Fibroblast of skin of right biceps (primary cell): ENCODE measurements at regions not wholly inside any gene's neighbourhood (a gene's known extent, or its start where the extent isn't known, plus 50 kb on each side); places are given as distances from the start of the nearest gene placed in this dataset.
"Not testable (repeated sequence)": the region's sequence is repeated elsewhere in the genome, so short reads cannot be mapped to it uniquely, and the experiment has no call there.

Experiments used
- DNase-seq: peaks from one replicate; pipeline ENCODE4 v3.0.0-alpha.2; 2013

DNA sequence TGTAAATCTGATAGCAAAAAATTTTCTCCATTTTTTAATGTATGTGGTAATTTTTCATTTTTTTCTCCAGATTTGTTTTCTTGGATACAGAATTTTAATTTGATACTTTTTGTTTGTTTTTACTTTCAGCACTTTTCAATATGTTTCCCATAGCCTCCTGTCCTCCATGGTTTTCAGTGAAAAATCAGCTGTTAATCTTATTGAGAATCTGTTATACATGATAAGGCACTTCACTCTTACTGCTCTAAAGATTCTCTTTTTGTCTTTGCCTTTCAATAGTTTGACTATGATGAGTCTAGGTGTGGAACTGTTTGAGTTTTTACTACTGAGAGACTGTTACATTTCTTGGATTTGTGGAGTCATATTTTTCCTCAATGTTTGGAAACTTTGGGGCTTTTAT, 455.7 kb upstream of the NUDT12 start:
- no peak for DNase-seq

DNA sequence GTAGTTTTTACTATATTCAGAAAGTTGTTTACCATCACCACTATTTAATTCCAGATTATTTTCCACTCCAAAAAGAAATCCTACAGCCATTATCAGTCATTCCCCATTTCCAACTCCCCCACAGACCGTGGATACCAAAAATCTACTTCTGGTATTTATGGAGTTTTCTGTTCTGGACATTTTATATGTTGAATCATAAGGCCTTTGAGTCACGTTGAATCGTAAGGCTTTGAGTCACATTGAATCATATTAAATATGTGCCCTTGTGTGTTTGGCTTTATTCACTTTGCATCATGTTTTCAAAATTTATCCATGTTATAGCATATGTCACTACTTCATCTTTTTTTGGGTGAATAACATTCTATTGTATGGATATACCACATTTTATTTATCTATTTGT, 454.1 kb upstream of the NUDT12 start:
- peak; percentile 75 for DNase-seq

DNA sequence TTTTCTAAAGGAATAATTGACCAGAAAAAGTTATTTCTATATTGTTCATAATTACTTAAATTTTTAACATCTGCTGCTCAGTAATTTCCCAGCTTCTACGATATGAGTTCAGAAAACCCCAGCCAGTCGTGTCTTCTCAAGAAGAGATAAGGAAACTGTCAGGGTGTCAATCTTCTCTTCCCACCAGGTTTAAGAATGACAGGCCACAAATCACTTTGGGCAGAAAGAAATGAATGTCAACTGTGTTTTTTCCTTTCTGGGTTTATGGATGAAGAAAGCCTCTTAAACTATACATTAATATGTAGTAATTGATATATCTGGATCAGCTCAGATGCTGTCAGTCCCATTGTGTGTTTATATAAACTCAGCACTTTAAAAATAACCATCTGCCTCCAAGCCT, 453.2 kb upstream of the NUDT12 start:
- no peak for DNase-seq

DNA sequence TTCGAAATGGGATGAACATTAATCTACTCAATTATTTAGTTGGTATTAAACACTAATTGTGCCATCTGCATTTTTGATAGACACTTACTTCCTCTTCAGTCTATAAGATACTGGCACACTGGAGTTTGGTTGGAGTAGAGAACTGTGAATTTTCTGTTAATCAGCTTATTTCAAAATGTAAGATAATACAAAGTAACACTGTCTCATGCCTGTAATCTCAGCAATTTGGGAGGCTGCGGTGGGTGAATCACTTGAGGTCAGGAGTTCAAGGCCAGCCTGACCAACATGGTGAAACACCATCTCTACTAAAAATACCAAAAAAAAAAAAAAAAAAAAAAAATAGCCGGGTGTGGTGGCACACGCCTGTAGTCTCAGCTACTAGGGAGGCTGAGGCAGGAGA, 440.2 kb upstream of the NUDT12 start:
- not testable (repeated sequence) for DNase-seq

DNA sequence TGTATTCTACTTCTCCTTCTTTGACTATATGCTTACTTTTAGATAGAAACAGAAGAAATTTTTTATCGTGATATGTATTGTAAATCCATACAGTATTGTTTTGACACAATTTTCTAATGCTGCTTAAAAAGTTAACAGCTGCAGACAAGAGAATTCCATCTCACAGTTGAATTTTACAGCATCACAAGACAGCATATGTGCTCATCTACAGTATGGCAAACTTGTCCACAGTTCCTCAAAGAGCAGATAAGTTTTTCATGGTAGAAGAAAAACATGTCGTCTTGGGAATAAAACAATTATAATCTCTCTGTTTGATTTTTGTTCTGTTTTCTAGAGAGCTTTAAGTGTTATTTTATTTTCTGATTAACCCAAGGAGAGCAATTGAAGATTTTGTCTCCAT, 438.5 kb upstream of the NUDT12 start:
- DNase-seq = no peak

DNA sequence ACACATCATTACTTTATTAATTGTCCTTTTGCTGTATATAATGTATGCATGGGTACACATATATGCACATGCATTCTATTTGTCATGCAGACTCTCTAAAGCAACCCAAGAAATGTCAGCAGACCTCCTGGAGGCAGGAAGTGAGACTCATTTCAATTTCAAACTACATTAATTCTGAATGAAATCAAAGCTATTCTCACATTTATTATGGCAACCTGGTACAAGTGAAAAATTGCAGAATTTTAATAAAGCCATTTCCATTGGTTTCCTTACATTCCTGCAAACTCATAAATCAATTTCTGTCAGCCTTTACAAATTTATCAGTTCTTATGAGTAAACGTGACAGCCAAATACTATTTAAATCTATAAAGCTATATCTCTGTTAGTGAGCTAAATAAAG, 430.4 kb upstream of the NUDT12 start:
- DNase-seq = no peak

DNA sequence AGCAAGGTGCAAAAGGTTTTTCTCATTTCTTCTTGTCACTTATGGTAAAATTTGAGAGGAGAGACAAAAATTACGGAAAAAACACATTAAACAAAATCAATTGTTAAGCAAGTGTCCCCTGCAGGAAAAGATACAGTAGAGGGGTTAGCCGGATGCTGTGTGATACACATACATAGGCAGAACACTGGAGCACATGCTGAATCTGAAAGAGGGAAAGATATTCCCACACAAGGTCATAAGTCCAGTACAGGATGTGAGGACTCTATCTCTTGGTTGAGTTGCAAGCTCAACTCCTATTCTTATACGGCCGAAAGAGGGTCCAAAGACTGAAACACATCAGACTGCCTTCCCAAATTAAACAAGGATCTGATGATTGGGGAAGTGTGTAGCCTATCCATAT, 427.5 kb upstream of the NUDT12 start:
- no peak for DNase-seq

DNA sequence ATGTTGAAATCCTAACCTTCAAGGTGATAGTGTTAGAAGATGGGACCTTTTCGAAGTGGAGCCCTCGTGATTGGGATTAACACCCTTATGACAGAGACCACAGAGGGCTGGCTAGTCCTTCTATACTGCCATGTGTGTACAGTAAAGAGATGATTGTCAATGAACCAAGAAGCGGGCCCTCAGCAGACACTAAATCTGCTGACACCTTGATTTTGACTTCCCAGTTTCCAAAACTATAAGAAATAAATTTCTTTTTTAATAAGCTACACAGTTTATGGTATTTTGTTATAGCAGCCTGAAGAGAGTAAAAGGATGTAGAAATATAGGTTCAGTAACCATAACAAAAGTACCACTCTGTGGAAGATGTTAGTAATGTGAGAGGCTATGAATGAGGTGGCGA, 419.0 kb upstream of the NUDT12 start:
- DNase-seq = no peak

DNA sequence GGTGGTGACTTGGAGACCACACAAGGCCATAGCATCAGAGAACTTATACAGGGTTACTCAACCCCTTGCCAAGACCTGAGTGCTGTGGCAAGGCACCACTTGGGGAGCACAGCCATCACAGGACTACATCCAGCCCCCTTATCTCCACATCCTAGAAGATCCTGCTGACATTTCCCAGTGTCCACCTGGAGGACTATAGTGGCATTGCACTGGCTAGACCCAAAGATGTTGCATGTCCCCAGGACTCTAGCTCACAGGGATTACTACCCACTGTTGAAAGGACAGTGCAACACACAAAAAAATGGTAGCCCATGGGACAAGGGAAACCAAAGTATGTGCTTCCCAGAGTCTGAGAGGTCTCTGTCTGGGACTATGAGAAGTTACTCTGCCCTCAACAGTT, 411.1 kb upstream of the NUDT12 start:
- no peak for DNase-seq

DNA sequence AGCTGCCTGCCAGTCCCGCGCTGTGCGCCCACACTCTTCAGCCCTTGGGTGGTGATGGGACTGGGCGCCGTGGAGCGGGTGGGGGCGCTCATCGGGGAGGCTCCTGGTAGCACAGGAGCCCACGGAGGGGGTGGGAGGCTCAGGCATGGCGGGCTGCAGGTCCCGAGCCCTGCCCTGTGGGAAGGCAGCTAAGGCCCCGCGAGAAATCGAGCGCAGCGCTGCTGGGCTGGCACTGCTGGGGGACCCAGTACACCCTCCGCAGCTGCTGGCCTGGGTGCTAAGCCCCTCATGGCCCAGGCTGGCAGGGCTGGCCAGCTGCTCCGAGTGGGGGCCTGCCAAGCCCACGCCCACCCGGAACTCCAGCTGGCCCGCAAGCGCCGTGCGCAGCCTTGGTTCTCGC, 403.7 kb upstream of the NUDT12 start:
- DNase-seq = not testable (repeated sequence)

DNA sequence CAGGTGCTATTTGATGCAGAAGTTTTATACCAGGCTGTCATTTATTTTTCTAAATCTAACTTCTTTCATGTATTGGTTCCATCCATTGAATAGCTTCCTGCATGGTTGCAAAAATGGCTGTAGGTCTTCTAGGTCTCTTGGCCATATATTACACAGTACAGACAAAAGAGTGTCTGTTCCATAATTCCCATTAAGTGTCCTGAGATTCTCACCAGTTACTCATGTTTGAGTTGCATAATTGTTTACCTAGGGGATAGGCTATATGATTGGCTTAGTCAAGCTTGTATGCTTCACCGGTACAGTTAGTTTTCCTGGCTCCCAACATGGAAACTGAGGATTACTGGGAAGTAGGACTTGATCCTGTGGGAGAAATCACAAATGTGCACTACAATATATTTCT, 399.4 kb upstream of the NUDT12 start:
- no peak for DNase-seq

DNA sequence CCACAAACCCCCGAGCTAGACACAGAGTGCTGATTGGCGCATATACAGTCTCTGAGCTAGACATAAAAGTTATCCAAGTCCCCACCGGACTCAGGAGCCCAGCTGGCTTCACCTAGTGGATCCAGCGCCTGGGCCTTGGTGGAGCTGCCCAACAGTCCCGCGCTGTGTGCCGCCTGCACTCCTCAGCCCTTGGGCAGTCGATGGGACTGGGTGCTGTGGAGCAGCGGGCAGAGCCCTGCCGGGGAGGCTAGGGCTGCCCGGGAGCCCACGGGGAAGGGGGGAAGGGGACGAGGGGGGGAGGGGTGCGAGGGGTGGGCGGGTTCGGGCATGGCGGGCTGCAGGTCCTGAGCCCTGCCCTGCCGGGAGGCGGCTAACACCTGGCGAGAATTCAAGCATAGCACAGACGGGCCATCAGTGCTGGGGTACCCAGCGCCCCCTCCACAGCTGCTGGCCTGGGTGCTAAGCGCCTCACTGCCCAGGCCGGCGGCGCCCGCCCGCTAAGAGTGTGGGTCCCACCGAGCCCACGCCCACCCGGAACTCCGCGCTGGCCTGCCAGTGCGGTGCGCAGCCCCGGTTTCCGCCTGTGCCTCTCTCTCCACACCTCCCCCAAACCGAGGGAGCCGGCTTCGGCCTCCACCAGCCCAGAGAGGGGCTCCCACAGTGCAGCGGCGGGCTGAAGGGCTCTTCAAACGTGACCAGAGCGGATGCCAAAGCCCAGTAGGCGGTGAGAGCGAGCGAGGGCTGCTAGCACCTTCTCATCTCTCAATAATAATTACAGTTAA, 391.2 kb upstream of the NUDT12 start:
- no peak for DNase-seq

DNA sequence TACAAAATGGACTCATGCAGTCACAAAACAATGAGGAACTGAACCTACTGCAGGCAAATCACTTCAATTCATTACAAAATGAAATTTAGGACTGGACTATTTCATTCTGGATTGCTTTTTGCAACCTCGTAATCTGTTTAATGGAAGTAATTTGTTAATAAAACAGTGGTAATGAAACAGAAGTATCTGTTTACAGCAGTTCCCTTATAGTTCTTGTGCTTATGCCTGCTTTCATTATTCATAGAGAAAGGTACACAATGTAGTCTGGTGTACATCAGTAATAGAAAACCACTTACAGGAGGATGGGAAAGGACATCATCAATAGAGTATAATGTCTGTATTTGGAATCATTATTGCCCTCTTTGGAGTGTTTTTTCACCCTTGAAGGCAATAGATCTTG, 389.2 kb upstream of the NUDT12 start:
- DNase-seq = no peak

DNA sequence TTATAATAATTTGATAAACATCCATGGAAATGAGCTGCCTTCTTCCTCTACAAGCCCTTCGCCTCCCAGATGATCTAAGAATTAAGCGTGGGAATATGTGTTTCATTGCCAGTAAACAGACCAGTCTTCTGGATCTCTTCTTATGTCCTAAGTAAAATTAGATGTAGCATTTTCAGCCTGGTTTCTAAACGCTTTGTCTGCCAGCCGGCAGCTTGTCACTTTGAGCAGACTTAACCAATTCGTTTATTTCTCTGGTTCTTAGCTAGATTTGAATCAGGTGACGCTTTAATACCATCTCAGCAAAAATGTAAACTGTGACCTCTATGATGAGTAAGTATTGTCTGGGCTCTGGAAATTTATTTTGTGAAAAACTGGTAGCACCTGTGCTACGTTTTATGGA, 380.6 kb upstream of the NUDT12 start:
- DNase-seq = no peak

DNA sequence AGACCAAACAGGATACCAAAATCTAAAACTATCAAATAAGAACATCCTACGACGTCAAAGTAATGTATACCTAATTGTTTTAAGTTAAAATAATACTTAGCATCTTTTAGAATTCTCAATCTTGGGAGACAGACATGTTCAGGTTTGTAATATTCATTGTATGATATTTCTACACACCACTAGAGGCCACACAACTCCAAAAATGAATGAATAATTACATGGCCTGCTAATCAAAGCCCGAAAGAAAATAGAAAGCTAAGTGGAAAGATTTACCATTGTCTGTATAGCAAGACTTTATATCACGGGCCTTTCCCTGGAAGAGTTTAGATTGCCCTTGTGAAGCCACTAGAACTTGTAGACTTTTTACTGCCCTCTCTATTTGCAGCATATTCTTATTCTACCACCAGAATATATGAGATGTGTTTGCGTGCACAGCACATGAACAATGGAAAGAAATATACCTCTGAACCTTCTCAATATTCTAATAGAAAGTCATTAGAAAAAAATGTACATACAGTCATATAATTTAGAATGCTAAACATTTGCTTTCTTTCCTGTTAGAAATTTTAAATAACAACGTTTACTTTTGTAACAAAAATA, 380.1 kb upstream of the NUDT12 start:
- no peak for DNase-seq

DNA sequence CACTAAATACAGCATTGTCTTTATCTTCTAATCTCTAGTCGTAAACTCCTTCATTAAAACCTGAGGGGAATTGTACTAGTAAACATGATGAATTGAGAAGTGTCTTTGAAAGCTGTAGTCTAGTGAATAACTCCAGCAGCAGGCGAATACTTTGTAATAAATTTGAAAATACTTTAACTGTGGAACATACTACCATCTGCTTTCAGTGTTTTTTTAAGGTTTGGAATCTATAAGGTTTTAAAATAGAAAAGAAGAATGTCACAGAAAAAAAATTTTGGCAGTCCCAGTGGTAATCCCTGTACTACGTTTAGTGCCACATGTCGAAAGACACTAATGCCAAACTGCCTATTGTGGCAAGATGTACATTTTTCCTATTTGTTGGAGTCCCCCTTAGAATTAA, 379.0 kb upstream of the NUDT12 start:
- DNase-seq = no peak

DNA sequence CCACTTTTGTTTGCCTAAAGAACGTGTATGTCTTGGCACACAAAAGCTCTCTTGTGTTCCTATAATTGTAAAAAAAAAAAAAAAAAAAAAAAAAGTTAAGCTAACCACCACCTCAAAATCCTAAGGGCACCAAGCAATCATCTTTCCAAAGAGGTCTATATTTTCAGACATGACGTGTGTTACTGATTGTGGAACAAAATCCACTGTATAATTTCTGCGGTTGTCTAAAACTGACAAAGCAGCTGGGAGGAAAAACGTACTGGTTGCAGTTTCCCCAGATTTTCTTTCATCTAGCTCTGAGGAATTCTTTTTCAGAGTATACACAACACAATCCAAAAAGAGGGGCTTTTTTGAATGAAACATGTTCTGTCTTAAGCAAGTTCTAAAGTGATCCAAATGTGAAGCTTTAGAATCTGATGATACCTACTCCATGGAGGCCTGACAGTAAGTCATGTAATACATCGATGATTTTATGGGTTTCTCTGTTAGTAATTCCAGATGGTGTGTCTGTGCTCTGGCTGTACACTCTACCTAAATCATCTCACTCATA, 375.6 kb upstream of the NUDT12 start:
- peak; percentile 15 for DNase-seq

DNA sequence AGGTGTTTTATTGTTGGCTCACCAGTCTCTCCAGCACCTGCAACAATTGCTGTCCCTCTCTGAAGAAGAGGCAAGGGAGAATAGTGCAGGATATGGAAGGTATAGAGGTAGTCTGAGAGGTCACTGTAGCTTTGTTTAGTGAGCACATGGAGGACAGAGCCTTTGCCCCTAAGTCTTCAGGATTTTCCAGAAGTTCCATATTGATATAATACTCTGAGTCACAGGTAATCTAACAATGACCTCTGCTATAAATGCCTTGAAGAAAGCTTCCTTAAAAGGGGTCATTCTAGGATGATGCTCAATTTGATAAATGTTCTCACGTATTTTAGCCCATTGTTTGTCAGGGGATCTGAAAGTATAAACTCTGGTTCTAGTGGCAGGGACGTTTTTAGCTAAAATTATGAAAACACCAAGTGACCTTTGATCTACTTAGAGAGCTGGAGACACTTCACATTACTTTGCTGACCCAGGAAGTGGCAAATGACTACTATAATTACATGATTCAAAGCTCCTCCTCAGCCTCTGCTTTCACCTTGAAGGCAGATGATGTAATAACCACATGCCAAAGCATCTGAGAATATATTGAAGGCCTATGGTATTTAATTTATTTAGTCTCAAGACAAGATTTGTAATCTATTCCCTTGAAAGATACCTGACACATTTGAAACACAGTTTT, 366.9 kb upstream of the NUDT12 start:
- peak; percentile 48 for DNase-seq

DNA sequence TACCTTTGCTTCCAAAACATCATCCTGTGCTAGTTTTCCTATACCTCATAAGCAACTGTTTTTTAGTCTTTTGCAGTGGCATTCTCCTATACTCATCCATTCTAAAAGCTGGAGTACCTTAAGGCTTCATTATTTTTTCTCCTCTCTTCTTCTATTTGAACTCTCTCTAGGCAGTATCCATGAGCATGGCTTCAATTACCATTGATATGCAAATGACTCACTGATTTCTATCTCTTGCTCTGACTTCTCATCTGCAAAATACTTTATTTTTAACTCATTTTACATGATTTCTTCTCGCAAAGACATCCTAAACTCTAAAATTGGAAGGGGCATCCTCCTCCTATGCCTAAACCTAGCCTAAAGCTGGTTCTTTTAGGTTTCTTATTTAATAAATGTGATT, 365.1 kb upstream of the NUDT12 start:
- peak; percentile 36 for DNase-seq

DNA sequence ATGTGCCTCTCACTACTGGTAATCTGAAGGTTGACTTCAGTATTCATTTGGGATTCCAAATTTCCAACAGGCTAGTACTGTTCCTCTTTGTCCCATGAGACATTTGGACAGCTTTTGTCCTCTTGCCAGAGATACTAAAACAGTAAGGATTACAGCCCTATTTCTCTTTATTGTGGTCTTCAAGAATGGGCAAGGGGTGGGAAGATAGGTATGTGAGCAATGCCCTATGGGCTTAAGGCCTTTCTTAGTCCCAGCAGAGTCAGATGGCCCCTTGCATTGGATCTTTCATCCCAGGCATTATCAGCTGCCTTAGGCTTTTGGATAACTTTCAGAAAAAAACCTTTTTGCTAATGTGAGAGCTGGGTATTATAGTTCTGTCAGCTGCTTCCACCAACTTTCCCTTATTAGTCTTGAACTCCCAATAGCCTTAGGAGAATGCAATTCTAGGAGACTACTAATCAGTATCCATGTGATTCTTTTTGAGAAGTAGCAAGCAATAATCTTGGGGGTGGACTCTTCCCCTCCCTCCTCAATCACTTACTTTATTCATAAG, 361.1 kb upstream of the NUDT12 start:
- no peak for DNase-seq

DNA sequence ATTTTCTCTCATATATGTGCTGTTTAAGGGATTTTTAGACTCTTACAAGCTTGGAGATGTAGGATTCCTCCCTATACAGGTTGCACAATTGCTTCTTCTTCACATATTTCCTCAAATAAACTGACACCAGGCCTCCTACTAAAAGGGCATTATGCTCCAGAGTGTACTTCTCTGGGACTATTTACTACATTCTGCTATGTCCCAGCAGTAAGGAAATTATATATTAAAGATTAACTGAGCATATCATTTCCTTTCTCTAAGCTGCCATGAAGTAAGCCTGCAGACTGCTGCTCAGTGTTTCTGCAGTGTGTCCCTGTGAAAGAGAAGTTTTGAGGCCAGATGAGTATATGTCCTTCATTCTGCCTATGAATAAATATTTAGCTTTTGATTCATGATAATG, 356.9 kb upstream of the NUDT12 start:
- DNase-seq = no peak

DNA sequence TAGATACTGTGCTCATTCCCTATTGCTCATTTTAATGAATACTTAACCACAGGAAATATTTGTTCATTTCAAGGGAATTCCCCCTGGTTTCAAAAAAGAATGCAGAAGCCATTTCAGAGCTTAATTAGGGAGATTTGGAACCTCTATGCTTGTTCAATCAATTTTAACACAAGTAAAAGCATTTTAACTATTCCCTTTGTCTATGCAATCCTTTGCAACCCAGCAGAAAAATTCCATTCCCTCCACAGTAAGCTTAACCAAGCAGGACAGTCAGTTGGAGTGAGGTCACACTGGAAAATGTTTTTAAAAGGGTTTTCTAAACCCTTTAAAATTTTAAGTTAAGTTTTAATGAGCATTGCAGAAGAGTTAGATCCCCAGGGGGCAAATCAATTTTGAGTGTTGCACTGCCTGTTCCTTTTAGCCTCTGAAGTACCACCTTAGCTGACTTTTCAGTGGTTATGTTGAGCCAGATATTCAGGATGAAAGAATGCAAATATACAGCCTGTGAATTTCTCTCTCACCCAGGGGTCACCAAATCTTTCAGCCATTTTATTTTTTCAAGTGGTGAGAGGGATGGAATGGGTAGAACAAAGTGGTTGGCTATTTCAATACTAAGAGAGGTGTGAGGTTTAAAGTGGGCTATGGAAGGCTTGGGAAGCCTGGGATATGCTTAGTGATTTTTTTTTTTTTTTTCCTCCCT, 356.2 kb upstream of the NUDT12 start:
- DNase-seq = peak; percentile 90

DNA sequence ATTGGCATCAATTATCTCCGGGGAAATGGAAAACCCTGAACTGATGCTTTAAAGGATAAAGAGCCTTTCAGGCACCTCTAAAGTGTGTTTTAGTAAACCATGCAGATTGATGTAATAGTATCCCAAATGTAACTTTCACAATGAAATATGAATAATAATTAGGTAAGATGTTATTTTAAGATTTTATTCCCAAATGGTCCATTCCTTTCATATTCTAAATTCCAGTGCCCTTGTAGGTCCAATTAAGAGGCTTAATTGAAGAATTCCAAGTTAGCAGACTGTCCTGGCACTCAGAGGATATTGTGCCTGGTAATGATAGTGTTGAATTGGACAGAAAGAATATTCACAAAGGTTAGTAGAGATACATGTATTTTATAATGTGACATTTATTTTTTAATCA, 352.5 kb upstream of the NUDT12 start:
- peak; percentile 41 for DNase-seq
